A549 (cell line): ENCODE measurements at regions not wholly inside any gene's neighbourhood (a gene's known extent, or its start where the extent isn't known, plus 50 kb on each side); places are given as distances from the start of the nearest gene placed in this dataset.

Experiments
- ATAC-seq, 2 experiments: fragments of 200-7000 bp in 1 of 2; fragments of >200 bp in 1 of 2; cut with Nextera tagmentation in 1 of 2; cut with Tn5 transposase in 1 of 2; 3 replicates each; pipeline versions ENCODE4 v1.8.0 to v1.9.1; 2018 to 2020; ENCODE audit warnings: mild to moderate bottlenecking in 1 of 2, moderate library complexity in 1 of 2
- CTCF ChIA-PET: fragments of 300-600 bp; sonication (Branson Sonifier 250); formaldehyde crosslinking; extraction: SDS; loops from one replicate; lab custom pipeline; 2021; ENCODE audit warnings: antibody characterized with exemption, inconsistent platforms; lab: Yijun Ruan, JAX
- POLR2A ChIA-PET: fragments of 350-600 bp; formaldehyde crosslinking; extraction: SDS; loops from one replicate; lab custom pipeline; 2021; ENCODE audit warnings: antibody characterized with exemption, inconsistent platforms; lab: Yijun Ruan, JAX
- DNase-seq, 2 experiments: peaks; one replicate each; pipeline versions ENCODE4 v3.0.0 to v3.0.0-alpha.2; 2011 to 2016; ENCODE audit warnings: low read depth in 1 of 2, low spot score in 1 of 2
- FAIRE-seq: peaks from 2 replicates; lab custom pipeline; 2011; peaks lifted over from hg19 to GRCh38; lab: Jason Lieb, UNC
- H3K27ac ChIP-seq, 2 experiments: fragments of >200 bp; sonication (Bioruptor Twin); formaldehyde crosslinking; 3 replicates each; pipeline ENCODE4 v1.5.1; 2016 to 2017
- H3K4me1 ChIP-seq: fragments of >200 bp; sonication (Bioruptor Twin); formaldehyde crosslinking; 3 replicates; pipeline ENCODE4 v1.6.1; 2016
- H3K4me2 ChIP-seq: fragments of >200 bp; sonication (Bioruptor Twin); formaldehyde crosslinking; 3 replicates; pipeline ENCODE4 v1.6.1; 2016
- H3K4me3 ChIP-seq: fragments of >200 bp; sonication (Bioruptor Twin); formaldehyde crosslinking; 3 replicates; pipeline ENCODE4 v1.5.1; 2016
- H3K9me3 ChIP-seq: fragments of >200 bp; sonication (Bioruptor Twin); formaldehyde crosslinking; 3 replicates; pipeline ENCODE4 v1.6.1; 2016
- CEBPB ChIP-seq, 2 experiments: fragments of >200 bp in 1 of 2; sonication (Bioruptor Twin) in 1 of 2; formaldehyde crosslinking in 1 of 2; IDR thresholded peaks; 2 replicates each; pipeline ENCODE4 v1.6.1; 2012 to 2016
- CHD2 ChIP-seq: fragments of 150-350 bp; IDR thresholded peaks from 2 replicates; pipeline ENCODE4 v1.6.1; 2014; ENCODE audit warnings: low read length; ENCODE audit not compliant: partially characterized antibody
- EHF ChIP-seq: fragments of 250-450 bp; sonication (Bioruptor Pico); IDR thresholded peaks from 2 replicates; pipeline ENCODE4 v1.5.0; 2020; ENCODE audit warnings: mild to moderate bottlenecking
- EHMT2 ChIP-seq: fragments of 200-600 bp; sonication (generic); IDR thresholded peaks from 2 replicates; pipeline ENCODE4 v1.6.1; 2016; ENCODE audit warnings: antibody characterized with exemption, low read depth, mild to moderate bottlenecking, moderate library complexity
- EP300 ChIP-seq, 2 experiments: fragments of >200 bp; sonication (Bioruptor Twin); formaldehyde crosslinking; IDR thresholded peaks; 2 replicates in 1 of 2; 3 replicates in 1 of 2; pipeline ENCODE4 v1.6.1; 2016 to 2017
- ESRRA ChIP-seq: fragments of 150-350 bp; IDR thresholded peaks from 2 replicates; pipeline ENCODE4 v1.6.1; 2014; ENCODE audit warnings: mild to moderate bottlenecking, low read length, borderline replicate concordance
- GATA3 ChIP-seq: IDR thresholded peaks from 2 replicates; pipeline ENCODE4 v1.6.1; 2012; ENCODE audit warnings: borderline replicate concordance
- HDAC2 ChIP-seq: fragments of 200-600 bp; sonication (generic); IDR thresholded peaks from 2 replicates; pipeline ENCODE4 v1.6.1; 2016
- HOXA7 ChIP-seq: fragments of 250-450 bp; sonication (Bioruptor Pico); IDR thresholded peaks from 2 replicates; pipeline ENCODE4 v1.5.0; 2020; ENCODE audit warnings: mild to moderate bottlenecking, moderate library complexity
- KDM1A ChIP-seq: fragments of 200-600 bp; sonication (generic); IDR thresholded peaks from 2 replicates; pipeline ENCODE4 v1.6.1; 2016; ENCODE audit warnings: low read depth, mild to moderate bottlenecking
- KDM5A ChIP-seq: fragments of 200-600 bp; sonication (generic); IDR thresholded peaks from 2 replicates; pipeline ENCODE4 v1.6.1; 2016; ENCODE audit warnings: antibody characterized with exemption, mild to moderate bottlenecking
- MAZ ChIP-seq: fragments of 150-350 bp; IDR thresholded peaks from 2 replicates; pipeline ENCODE4 v1.6.1; 2014; ENCODE audit warnings: antibody characterized with exemption, low read depth, low read length, borderline replicate concordance
- MYC ChIP-seq: IDR thresholded peaks from 2 replicates; pipeline ENCODE4 v1.6.1; 2012; ENCODE audit warnings: mild to moderate bottlenecking, inconsistent platforms, low read length, improper control_type of control experiment, borderline replicate concordance
- POLR2AphosphoS2 ChIP-seq: conservative IDR thresholded peaks from 2 replicates; pipeline ENCODE4 v1.6.1; 2012; ENCODE audit warnings: low read length, improper control_type of control experiment, inconsistent platforms
- RARB ChIP-seq: fragments of 250-450 bp; sonication (Bioruptor Pico); IDR thresholded peaks from 2 replicates; pipeline ENCODE4 v1.8.0; 2021; ENCODE audit warnings: mild to moderate bottlenecking, moderate library complexity
- RCOR1 ChIP-seq: fragments of 150-350 bp; IDR thresholded peaks from 2 replicates; pipeline ENCODE4 v1.6.1; 2014; ENCODE audit warnings: antibody characterized with exemption, low read length, low read depth
- RFX5 ChIP-seq: fragments of 450-650 bp; IDR thresholded peaks from 2 replicates; pipeline ENCODE4 v1.7.1; 2014; ENCODE audit warnings: antibody characterized with exemption, mild to moderate bottlenecking, moderate library complexity
- ZC3H11A ChIP-seq: fragments of 450-650 bp; IDR thresholded peaks from 2 replicates; pipeline ENCODE4 v1.6.1; 2014; ENCODE audit warnings: antibody characterized with exemption, mild to moderate bottlenecking
- ZNF302 ChIP-seq: fragments of 250-450 bp; sonication (Bioruptor Pico); IDR thresholded peaks from 2 replicates; pipeline ENCODE4 v1.9.0; 2021; ENCODE audit warnings: inconsistent platforms, mild to moderate bottlenecking, moderate library complexity
- ZSCAN20 ChIP-seq: fragments of 250-450 bp; sonication (Bioruptor Pico); IDR thresholded peaks from 2 replicates; pipeline ENCODE4 v1.8.0; 2022; ENCODE audit warnings: mild to moderate bottlenecking, moderate library complexity
- WGBS: methylation state at CpG from one replicate; pipeline ENCODE4 v1.1.6; 2017; ENCODE audit errors: missing lambda C conversion rate; 5-methylcytosine and 5-hydroxymethylcytosine counted together
- TF ChIP-seq, protein P1 (sequence below): fragments of 450-650 bp; IDR thresholded peaks from 2 replicates; pipeline ENCODE4 v1.6.1; 2014; ENCODE audit warnings: antibody characterized with exemption
- TF ChIP-seq, protein P2 (sequence below): IDR thresholded peaks from 2 replicates; pipeline ENCODE4 v1.6.1; 2012
- TF ChIP-seq, protein P3 (sequence below): IDR thresholded peaks from 2 replicates; pipeline ENCODE4 v1.6.1; 2012
- TF ChIP-seq, protein P4 (sequence below): fragments of 250-450 bp; sonication (Bioruptor Pico); IDR thresholded peaks from 2 replicates; pipeline ENCODE4 v1.5.0; 2020; ENCODE audit warnings: low read depth, mild to moderate bottlenecking, moderate library complexity
- TF ChIP-seq, protein P5 (sequence below): fragments of 200-600 bp; sonication (generic); IDR thresholded peaks from 2 replicates; pipeline ENCODE4 v1.6.1; 2016; ENCODE audit warnings: antibody characterized with exemption, mild to moderate bottlenecking, moderate library complexity
- TF ChIP-seq, protein P6 (sequence below): IDR thresholded peaks from 2 replicates; pipeline ENCODE4 v1.6.1; 2012; ENCODE audit warnings: low read depth, borderline replicate concordance

DNA sequence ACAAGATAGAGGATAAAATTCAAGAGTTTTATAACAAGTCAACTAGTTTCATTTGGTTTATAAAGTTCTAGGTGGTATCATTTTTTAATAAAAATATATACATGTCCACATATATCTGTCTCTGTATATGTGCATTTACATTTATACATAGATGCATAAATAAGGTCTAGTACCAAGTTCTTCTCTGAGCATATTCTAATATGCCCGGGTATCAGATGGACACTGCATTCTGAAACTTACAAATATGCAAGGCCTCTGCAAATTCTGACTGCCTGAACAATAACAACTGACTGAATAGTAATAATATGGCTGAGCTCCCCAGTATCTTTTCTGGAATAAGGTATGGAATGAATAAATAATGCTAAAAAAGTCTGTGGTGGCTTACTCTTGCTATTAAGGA lies 304.8 kb downstream of the KLF12 start (continued):
- TF ChIP-seq CHD2 (no peak), ESRRA (no peak)
- TF ChIP-seq, protein P1, sequence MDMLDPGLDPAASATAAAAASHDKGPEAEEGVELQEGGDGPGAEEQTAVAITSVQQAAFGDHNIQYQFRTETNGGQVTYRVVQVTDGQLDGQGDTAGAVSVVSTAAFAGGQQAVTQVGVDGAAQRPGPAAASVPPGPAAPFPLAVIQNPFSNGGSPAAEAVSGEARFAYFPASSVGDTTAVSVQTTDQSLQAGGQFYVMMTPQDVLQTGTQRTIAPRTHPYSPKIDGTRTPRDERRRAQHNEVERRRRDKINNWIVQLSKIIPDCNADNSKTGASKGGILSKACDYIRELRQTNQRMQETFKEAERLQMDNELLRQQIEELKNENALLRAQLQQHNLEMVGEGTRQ: no peak

DNA sequence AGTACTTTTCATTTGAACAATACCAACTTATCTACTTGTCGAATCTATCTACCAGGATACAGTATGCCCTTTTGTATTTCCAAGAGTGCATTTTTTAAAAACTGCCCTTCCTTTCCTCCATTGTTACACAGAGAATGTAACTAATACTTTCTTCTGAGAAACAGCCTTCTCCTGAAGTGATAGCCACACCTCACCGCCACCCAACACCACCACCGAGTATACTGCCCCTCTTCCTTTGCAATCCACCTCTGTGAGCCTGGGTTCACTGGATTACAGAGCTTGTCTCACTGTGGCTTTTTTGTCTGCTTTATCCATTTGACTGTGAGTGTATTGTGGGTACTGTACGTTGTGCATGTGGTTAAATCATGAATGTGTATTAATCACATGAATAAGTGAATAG lies 305.4 kb downstream of the KLF12 start:
- ChIA-PET POLR2A (no interaction called here), CTCF (interaction anchor here (1.5 kb wide), 1 partner anchor 458 kb away, joined by 4 read pairs; no protein-coding TSS in a partner anchor)
- no peak overlapping the region for H3K27ac ChIP-seq
- H3K9me3 ChIP-seq: no peaks in the 10 kb centered on the region
- no peak for DNase-seq
- H3K4me1 ChIP-seq: peaks cover 11% of the 10 kb centered on the region
- H3K4me2 ChIP-seq: no peak overlapping the region
- no peak for ATAC-seq
- TF ChIP-seq, protein P2, sequence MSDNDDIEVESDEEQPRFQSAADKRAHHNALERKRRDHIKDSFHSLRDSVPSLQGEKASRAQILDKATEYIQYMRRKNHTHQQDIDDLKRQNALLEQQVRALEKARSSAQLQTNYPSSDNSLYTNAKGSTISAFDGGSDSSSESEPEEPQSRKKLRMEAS: no peak
- TF ChIP-seq MYC (no peak), EP300 (IDR thresholded peaks at IDR 0.05) (no peak), ESRRA (no peak), RARB (no peak), KDM1A (no peak), POLR2AphosphoS2 (no peak), KDM5A (no peak)
- TF ChIP-seq, protein P3, sequence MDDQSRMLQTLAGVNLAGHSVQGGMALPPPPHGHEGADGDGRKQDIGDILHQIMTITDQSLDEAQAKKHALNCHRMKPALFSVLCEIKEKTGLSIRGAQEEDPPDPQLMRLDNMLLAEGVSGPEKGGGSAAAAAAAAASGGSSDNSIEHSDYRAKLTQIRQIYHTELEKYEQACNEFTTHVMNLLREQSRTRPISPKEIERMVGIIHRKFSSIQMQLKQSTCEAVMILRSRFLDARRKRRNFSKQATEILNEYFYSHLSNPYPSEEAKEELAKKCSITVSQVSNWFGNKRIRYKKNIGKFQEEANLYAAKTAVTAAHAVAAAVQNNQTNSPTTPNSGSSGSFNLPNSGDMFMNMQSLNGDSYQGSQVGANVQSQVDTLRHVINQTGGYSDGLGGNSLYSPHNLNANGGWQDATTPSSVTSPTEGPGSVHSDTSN: no peak
- 80% methylated on average over 4 of the region's 4 CpGs for WGBS
- H3K4me3 ChIP-seq: no peak overlapping the region
- no peak for FAIRE-seq

DNA sequence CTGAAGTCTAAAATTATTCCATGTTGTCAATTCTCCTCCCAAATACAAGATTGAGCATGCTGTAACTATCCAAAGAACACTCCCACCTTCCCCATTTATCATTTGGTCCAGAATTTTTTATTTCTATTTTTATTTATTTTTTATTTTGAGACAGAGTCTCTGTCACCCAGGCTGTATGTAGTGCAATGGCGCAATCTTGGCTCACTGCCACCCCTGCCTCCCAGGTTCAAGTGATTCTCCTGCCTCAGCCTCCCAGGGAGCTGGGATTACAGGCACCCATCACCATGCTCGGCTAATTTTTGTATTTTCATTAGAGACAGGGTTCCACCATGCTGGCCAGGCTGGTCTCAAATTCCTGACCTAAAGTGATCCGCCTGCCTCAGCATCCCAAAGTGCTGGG lies 306.8 kb downstream of the KLF12 start:
- ChIA-PET POLR2A (no interaction called here), CTCF (no interaction called here)
- no peaks in the 10 kb centered on the region for H3K9me3 ChIP-seq
- TF ChIP-seq GATA3 (no peak), EP300 (IDR thresholded peaks at IDR 0.05) (no peak), ZNF302 (no peak), HDAC2 (no peak), RCOR1 (no peak), ZSCAN20 (CRISPR knock-in tag) (no peak), CEBPB (IDR thresholded peaks at IDR 0.05) (no peak), ZC3H11A (no peak), EHF (CRISPR knock-in tag) (no peak), HOXA7 (CRISPR knock-in tag) (no peak), ESRRA (no peak), EHMT2 (no peak), KDM1A (no peak), POLR2AphosphoS2 (no peak), MAZ (no peak), RFX5 (no peak)
- TF ChIP-seq, protein P3: no peak
- TF ChIP-seq, protein P4, sequence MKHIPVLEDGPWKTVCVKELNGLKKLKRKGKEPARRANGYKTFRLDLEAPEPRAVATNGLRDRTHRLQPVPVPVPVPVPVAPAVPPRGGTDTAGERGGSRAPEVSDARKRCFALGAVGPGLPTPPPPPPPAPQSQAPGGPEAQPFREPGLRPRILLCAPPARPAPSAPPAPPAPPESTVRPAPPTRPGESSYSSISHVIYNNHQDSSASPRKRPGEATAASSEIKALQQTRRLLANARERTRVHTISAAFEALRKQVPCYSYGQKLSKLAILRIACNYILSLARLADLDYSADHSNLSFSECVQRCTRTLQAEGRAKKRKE (CRISPR knock-in tag): no peak
- TF ChIP-seq, protein P5, sequence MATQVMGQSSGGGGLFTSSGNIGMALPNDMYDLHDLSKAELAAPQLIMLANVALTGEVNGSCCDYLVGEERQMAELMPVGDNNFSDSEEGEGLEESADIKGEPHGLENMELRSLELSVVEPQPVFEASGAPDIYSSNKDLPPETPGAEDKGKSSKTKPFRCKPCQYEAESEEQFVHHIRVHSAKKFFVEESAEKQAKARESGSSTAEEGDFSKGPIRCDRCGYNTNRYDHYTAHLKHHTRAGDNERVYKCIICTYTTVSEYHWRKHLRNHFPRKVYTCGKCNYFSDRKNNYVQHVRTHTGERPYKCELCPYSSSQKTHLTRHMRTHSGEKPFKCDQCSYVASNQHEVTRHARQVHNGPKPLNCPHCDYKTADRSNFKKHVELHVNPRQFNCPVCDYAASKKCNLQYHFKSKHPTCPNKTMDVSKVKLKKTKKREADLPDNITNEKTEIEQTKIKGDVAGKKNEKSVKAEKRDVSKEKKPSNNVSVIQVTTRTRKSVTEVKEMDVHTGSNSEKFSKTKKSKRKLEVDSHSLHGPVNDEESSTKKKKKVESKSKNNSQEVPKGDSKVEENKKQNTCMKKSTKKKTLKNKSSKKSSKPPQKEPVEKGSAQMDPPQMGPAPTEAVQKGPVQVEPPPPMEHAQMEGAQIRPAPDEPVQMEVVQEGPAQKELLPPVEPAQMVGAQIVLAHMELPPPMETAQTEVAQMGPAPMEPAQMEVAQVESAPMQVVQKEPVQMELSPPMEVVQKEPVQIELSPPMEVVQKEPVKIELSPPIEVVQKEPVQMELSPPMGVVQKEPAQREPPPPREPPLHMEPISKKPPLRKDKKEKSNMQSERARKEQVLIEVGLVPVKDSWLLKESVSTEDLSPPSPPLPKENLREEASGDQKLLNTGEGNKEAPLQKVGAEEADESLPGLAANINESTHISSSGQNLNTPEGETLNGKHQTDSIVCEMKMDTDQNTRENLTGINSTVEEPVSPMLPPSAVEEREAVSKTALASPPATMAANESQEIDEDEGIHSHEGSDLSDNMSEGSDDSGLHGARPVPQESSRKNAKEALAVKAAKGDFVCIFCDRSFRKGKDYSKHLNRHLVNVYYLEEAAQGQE: no peak
- TF ChIP-seq, protein P6, sequence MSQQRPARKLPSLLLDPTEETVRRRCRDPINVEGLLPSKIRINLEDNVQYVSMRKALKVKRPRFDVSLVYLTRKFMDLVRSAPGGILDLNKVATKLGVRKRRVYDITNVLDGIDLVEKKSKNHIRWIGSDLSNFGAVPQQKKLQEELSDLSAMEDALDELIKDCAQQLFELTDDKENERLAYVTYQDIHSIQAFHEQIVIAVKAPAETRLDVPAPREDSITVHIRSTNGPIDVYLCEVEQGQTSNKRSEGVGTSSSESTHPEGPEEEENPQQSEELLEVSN: no peak
- WGBS: 87% methylated on average over 3 of the region's 3 CpGs
- no peak overlapping the region for H3K27ac ChIP-seq
- H3K4me2 ChIP-seq: no peak overlapping the region
- DNase-seq: no peak
- no peak overlapping the region for H3K4me3 ChIP-seq
- FAIRE-seq: no peak
- no peak for ATAC-seq
- peaks cover 6% of the 10 kb centered on the region for H3K4me1 ChIP-seq
